Mesothelial cell of epicardium (in vitro differentiated cells): ENCODE measurements at regions not wholly inside any gene's neighbourhood (a gene's known extent, or its start where the extent isn't known, plus 50 kb on each side); places are given as distances from the start of the nearest gene placed in this dataset.

Experiments used
- DNase-seq, 2 experiments: peaks; one replicate each; pipeline ENCODE4 v3.0.0; 2021; ENCODE audit warnings: low spot score in 2 of 2; ENCODE audit not compliant: unreplicated experiment in 2 of 2
- H3K27ac Mint-ChIP-seq: 2 replicates; pipeline ENCODE4 v1.8.0; 2021; ENCODE audit warnings: mixed read lengths
- H3K27me3 Mint-ChIP-seq: 2 replicates; pipeline ENCODE4 v1.8.0; 2021; ENCODE audit warnings: low read depth, mixed read lengths
- H3K36me3 Mint-ChIP-seq: 2 replicates; pipeline ENCODE4 v1.8.0; 2021; ENCODE audit warnings: mixed read lengths
- H3K4me1 Mint-ChIP-seq: 2 replicates; pipeline ENCODE4 v1.8.0; 2021; ENCODE audit warnings: mixed read lengths
- H3K4me3 Mint-ChIP-seq: 2 replicates; pipeline ENCODE4 v1.8.0; 2021; ENCODE audit warnings: mild to moderate bottlenecking, moderate library complexity, mixed read lengths
- H3K9me3 Mint-ChIP-seq: 2 replicates; pipeline ENCODE4 v1.8.0; 2021; ENCODE audit warnings: mixed read lengths
- TF ChIP-seq, protein P1 (sequence below): fragments of 200-600 bp; sonication (generic); IDR thresholded peaks from one replicate; pipeline ENCODE4 v1.5.0; 2021; ENCODE audit warnings: antibody characterized with exemption; ENCODE audit not compliant: unreplicated experiment

- no peak overlapping the region for H3K4me3 Mint-ChIP-seq
- H3K36me3 Mint-ChIP-seq: no peaks in the 10 kb centered on the region
- TF ChIP-seq, protein P1, sequence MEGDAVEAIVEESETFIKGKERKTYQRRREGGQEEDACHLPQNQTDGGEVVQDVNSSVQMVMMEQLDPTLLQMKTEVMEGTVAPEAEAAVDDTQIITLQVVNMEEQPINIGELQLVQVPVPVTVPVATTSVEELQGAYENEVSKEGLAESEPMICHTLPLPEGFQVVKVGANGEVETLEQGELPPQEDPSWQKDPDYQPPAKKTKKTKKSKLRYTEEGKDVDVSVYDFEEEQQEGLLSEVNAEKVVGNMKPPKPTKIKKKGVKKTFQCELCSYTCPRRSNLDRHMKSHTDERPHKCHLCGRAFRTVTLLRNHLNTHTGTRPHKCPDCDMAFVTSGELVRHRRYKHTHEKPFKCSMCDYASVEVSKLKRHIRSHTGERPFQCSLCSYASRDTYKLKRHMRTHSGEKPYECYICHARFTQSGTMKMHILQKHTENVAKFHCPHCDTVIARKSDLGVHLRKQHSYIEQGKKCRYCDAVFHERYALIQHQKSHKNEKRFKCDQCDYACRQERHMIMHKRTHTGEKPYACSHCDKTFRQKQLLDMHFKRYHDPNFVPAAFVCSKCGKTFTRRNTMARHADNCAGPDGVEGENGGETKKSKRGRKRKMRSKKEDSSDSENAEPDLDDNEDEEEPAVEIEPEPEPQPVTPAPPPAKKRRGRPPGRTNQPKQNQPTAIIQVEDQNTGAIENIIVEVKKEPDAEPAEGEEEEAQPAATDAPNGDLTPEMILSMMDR: no peak
Observed at GRCh38 chr3:54071601-54072000, 50.8 kb upstream of the CACNA2D3 start.

DNA sequence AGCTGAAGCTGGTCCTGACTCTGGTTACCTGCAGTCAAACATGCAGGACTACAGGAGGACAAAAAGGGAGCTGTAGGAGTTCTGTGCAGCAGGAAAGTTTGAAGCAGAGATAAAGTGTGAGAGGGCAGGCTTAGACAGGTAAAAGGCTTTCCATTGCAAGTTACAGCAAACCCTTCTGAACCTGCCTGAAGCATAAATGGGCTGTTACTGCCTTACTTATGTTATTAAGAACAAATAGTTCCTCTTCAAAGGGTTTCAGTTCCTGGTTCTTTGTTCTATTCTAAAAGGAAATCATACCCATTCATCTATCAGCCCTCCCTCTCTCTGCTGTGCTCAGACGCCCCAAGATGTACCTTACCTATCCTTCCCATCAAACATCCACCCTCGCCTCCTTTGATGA is 52.4 kb upstream of the CACNA2D3 start:
- no peak overlapping the region for H3K27ac Mint-ChIP-seq
- H3K4me1 Mint-ChIP-seq: peaks cover 7% of the 10 kb centered on the region
- H3K9me3 Mint-ChIP-seq: peaks cover 19% of the 10 kb centered on the region
- no peaks in the 10 kb centered on the region for H3K36me3 Mint-ChIP-seq
- no peak for DNase-seq
- H3K27me3 Mint-ChIP-seq: peaks cover 4% of the 10 kb centered on the region
- no peak overlapping the region for H3K4me3 Mint-ChIP-seq
- TF ChIP-seq, protein P1: no peak

More at GRCh38 chr3:54071601-54072000, 50.8 kb upstream of the CACNA2D3 start:
- H3K27ac Mint-ChIP-seq: no peak overlapping the region
- H3K9me3 Mint-ChIP-seq: peaks cover 19% of the 10 kb centered on the region
- peaks cover 2% of the 10 kb centered on the region for H3K4me1 Mint-ChIP-seq
- DNase-seq: no peak
- peaks cover 15% of the 10 kb centered on the region for H3K27me3 Mint-ChIP-seq

DNA sequence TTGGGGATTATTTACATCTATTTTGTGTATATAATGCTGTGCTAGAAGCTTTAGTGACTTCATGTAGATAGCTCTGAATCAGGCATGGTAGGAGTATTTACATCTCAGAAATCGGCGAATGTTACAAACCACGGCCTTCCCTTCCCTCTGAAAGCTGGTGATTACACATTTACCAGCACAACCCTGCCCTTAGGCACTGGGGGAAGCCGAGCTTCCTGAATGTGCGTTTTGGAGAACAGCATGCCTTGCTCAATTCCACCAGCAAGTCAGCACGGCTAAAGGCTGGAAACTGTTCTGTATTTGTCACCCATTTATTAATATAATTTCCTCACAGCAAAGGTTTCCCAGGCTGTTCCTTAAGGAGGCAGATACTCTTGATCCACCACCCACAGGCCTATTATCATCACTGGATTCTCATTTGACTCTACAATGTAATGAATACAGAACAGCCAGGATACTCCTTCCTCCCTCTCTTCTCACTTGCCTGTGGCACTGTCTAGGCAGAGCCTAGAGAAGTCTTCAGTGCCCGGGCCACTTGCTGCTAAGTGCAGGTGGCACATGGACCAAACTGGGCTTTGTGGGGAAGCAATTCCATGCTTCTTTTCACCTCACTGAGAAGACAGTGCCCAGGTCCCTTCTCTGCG is 55.2 kb upstream of the CACNA2D3 start:
- DNase-seq: no peak
- peaks cover 2% of the 10 kb centered on the region for H3K27me3 Mint-ChIP-seq
- TF ChIP-seq, protein P1: no peak
- H3K4me1 Mint-ChIP-seq: peaks cover 7% of the 10 kb centered on the region
- no peak overlapping the region for H3K27ac Mint-ChIP-seq
- peaks cover 19% of the 10 kb centered on the region for H3K9me3 Mint-ChIP-seq
- H3K36me3 Mint-ChIP-seq: no peaks in the 10 kb centered on the region
- no peak overlapping the region for H3K4me3 Mint-ChIP-seq

- Mint-ChIP-seq H3K27ac (no peak overlapping the region), H3K4me1 (peaks cover 7% of the 10 kb centered on the region), H3K36me3 (no peaks in the 10 kb centered on the region), H3K9me3 (peaks cover 19% of the 10 kb centered on the region), H3K4me3 (no peak overlapping the region), H3K27me3 (peaks cover 2% of the 10 kb centered on the region)
- DNase-seq: no peak
- TF ChIP-seq, protein P1: no peak
Observed at GRCh38 chr3:54066253-54066652, 56.1 kb upstream of the CACNA2D3 start.

- Mint-ChIP-seq H3K4me1 (peaks cover 7% of the 10 kb centered on the region), H3K4me3 (no peak overlapping the region), H3K36me3 (no peaks in the 10 kb centered on the region), H3K9me3 (peaks cover 13% of the 10 kb centered on the region), H3K27me3 (peaks cover 2% of the 10 kb centered on the region), H3K27ac (no peak overlapping the region)
- no peak for DNase-seq
- TF ChIP-seq, protein P1: no peak
Observed at GRCh38 chr3:54065586-54065985, 56.8 kb upstream of the CACNA2D3 start.

DNA sequence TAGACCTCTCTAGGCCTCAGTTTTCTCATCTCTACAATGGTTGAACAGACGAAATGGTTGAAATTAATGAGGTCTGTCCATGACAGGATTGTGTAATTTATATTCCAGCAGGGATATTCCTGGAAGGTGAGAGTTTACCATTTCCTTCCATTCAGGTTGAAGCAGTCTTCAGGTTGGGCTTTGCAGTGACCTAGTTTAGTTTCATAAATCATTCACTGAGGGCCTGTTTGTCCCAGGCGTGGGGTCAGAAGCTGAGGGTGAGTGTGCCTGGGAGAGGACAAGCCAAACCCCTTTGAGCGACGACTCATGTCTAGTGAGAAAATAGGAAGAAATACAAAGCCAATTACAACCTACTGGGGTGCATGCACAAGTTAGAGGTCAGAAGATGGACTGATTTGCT is 57.2 kb upstream of the CACNA2D3 start:
- Mint-ChIP-seq H3K27me3 (peaks cover 2% of the 10 kb centered on the region), H3K4me1 (peaks cover 7% of the 10 kb centered on the region), H3K36me3 (no peaks in the 10 kb centered on the region), H3K4me3 (no peak overlapping the region), H3K27ac (no peak overlapping the region), H3K9me3 (peaks cover 9% of the 10 kb centered on the region)
- DNase-seq: no peak
- TF ChIP-seq, protein P1: no peak
